GM12891 (cell line): ENCODE measurements at regions not wholly inside any gene's neighbourhood (a gene's known extent, or its start where the extent isn't known, plus 50 kb on each side); places are given as distances from the start of the nearest gene placed in this dataset.

Experiments used
- PAX5 ChIP-seq: IDR thresholded peaks from 2 replicates; pipeline ENCODE4 v1.6.1; 2011; ENCODE audit warnings: low read length, moderate library complexity, mild to moderate bottlenecking; ENCODE audit not compliant: insufficient read depth, severe bottlenecking
- POLR2A ChIP-seq: IDR thresholded peaks from 2 replicates; pipeline ENCODE4 v1.6.1; 2011; ENCODE audit warnings: low read depth, low read length, control low read depth
- POLR2AphosphoS5 ChIP-seq: IDR thresholded peaks from 2 replicates; pipeline ENCODE4 v1.6.1; 2011; ENCODE audit warnings: low read depth, low read length, control low read depth
- POU2F2 ChIP-seq: IDR thresholded peaks from 2 replicates; pipeline ENCODE4 v1.6.1; 2011; ENCODE audit warnings: low read depth, mild to moderate bottlenecking, control low read depth, low read length, moderate library complexity
- SPI1 ChIP-seq: IDR thresholded peaks from 2 replicates; pipeline ENCODE4 v1.6.1; 2011; ENCODE audit warnings: low read depth, low read length, control low read depth
- TAF1 ChIP-seq: IDR thresholded peaks from 2 replicates; pipeline ENCODE4 v1.6.1; 2011; ENCODE audit warnings: low read depth, low read length, control low read depth

DNA sequence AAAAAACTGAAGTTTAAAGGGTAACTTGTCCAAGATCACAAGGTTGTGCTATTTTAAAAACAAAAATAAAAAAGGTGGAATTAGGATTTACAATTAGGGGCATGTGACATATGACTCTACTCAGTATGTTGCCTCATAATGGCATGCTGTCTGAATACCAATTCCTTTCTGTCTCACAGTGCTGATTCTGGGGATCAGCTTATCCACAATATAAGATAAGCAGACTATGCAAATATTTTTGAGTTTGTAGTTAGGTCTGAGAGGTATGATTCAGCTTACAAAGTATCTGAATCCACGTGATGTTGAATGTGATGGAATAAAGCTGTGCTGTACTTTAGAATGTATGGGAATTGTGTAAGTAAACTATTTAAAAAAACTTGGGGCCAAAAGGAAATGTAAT is 216.6 kb downstream of the HHIPL2 start:
- no peak for TF ChIP-seq POLR2AphosphoS5
- TF ChIP-seq POLR2A, result no peak
- no peak for TF ChIP-seq TAF1
- no peak for TF ChIP-seq SPI1
- no peak for TF ChIP-seq POU2F2
- no peak for TF ChIP-seq PAX5
